HL-60 (cell line): ENCODE measurements at regions not wholly inside any gene's neighbourhood (a gene's known extent, or its start where the extent isn't known, plus 50 kb on each side); places are given as distances from the start of the nearest gene placed in this dataset.

Source experiments
- DNase-seq, 2 experiments: peaks; one replicate each; pipeline ENCODE4 v3.0.0-alpha.2; 2010 to 2020; ENCODE audit warnings: low read depth in 1 of 2, low spot score in 1 of 2
- H3K27ac ChIP-seq: fragments of 250-450 bp; sonication (Bioruptor Pico); replicated peaks from 2 replicates; pipeline ENCODE4 v1.5.1; 2020; ENCODE audit warnings: mild to moderate bottlenecking, moderate library complexity
- H3K27me3 ChIP-seq: fragments of 250-450 bp; sonication (Bioruptor Pico); 2 replicates; pipeline ENCODE4 v1.5.1; 2021; ENCODE audit warnings: mild to moderate bottlenecking, moderate library complexity; ENCODE audit not compliant: insufficient read depth, poor library complexity, severe bottlenecking
- H3K4me3 ChIP-seq: replicated peaks from 2 replicates; pipeline ENCODE4 v1.5.1; 2011; ENCODE audit warnings: mild to moderate bottlenecking, control low read depth, low read length; ENCODE audit not compliant: insufficient read depth
- CTCF ChIP-seq: IDR thresholded peaks from one replicate; pipeline ENCODE4 v1.5.1; 2011; ENCODE audit warnings: low read length, control low read depth, inconsistent platforms; ENCODE audit not compliant: insufficient read depth
- GABPA ChIP-seq: IDR thresholded peaks from 2 replicates; pipeline ENCODE4 v1.6.1; 2012; ENCODE audit warnings: low read depth
- POLR2AphosphoS5 ChIP-seq: IDR thresholded peaks from 2 replicates; pipeline ENCODE4 v1.6.1; 2012; ENCODE audit warnings: low read depth
- REST ChIP-seq: IDR thresholded peaks from 2 replicates; pipeline ENCODE4 v1.6.1; 2012; ENCODE audit warnings: low read depth; ENCODE audit not compliant: insufficient replicate concordance
- SPI1 ChIP-seq: IDR thresholded peaks from 2 replicates; pipeline ENCODE4 v1.6.1; 2012; ENCODE audit warnings: low read depth, mild to moderate bottlenecking, borderline replicate concordance

GRCh38 chr1:97004743-97005142, 283.2 kb downstream of the PTBP2 start:
- DNase-seq: no peak
- Histone ChIP-seq H3K4me3 (no peak overlapping the region), H3K27me3 (peaks cover 3% of the 10 kb centered on the region), H3K27ac (no peak overlapping the region)
- TF ChIP-seq POLR2AphosphoS5: no peak
- no peak for TF ChIP-seq SPI1
- TF ChIP-seq REST: no peak
- no peak for TF ChIP-seq CTCF
- TF ChIP-seq GABPA: no peak

- H3K4me3 ChIP-seq: no peak overlapping the region
- H3K27me3 ChIP-seq: peaks cover 3% of the 10 kb centered on the region
- DNase-seq: no peak
- no peak for TF ChIP-seq REST
- no peak for TF ChIP-seq POLR2AphosphoS5
- no peak for TF ChIP-seq SPI1
- TF ChIP-seq GABPA: no peak
- no peak for TF ChIP-seq CTCF
- H3K27ac ChIP-seq: no peak overlapping the region
These were observed 284.6 kb downstream of the PTBP2 start for GRCh38 chr1:97006044-97006661.

GRCh38 chr1:97007840-97008604, 286.4 kb downstream of the PTBP2 start:
- DNase-seq: no peak
- H3K4me3 ChIP-seq: no peak overlapping the region
- H3K27me3 ChIP-seq: peaks cover 3% of the 10 kb centered on the region
- H3K27ac ChIP-seq: no peak overlapping the region
- no peak for TF ChIP-seq REST
